HEK293 (cell line): ENCODE measurements at regions not wholly inside any gene's neighbourhood (a gene's known extent, or its start where the extent isn't known, plus 50 kb on each side); places are given as distances from the start of the nearest gene placed in this dataset.

Experiments
- BCL6B ChIP-seq: fragments of 450-650 bp; formaldehyde crosslinking; IDR thresholded peaks from 2 replicates; pipeline ENCODE4 v1.5.1; 2017; ENCODE audit warnings: missing biosample characterization, missing genetic modification characterization
- GLI4 ChIP-seq: fragments of 450-650 bp; formaldehyde crosslinking; IDR thresholded peaks from 2 replicates; pipeline ENCODE4 v1.5.1; 2016; ENCODE audit warnings: missing biosample characterization, missing genetic modification characterization
- GLIS2 ChIP-seq: fragments of 450-650 bp; formaldehyde crosslinking; IDR thresholded peaks from 2 replicates; pipeline ENCODE4 v1.5.1; 2016; ENCODE audit warnings: missing biosample characterization, missing genetic modification characterization
- KLF1 ChIP-seq: fragments of 450-650 bp; formaldehyde crosslinking; IDR thresholded peaks from 2 replicates; pipeline ENCODE4 v1.5.1; 2016; ENCODE audit warnings: missing biosample characterization, missing genetic modification characterization
- KLF16 ChIP-seq: fragments of 450-650 bp; formaldehyde crosslinking; IDR thresholded peaks from 2 replicates; pipeline ENCODE4 v1.5.1; 2017; ENCODE audit warnings: missing biosample characterization, missing genetic modification characterization
- PRDM10 ChIP-seq: fragments of 450-650 bp; formaldehyde crosslinking; IDR thresholded peaks from 2 replicates; pipeline ENCODE4 v1.5.1; 2016; ENCODE audit warnings: missing biosample characterization, missing genetic modification characterization
- SCRT2 ChIP-seq: fragments of 450-650 bp; formaldehyde crosslinking; IDR thresholded peaks from 2 replicates; pipeline ENCODE4 v1.5.1; 2016; ENCODE audit warnings: missing biosample characterization, missing genetic modification characterization
- TSHZ1 ChIP-seq: fragments of 450-650 bp; formaldehyde crosslinking; IDR thresholded peaks from 2 replicates; pipeline ENCODE4 v1.5.1; 2016; ENCODE audit warnings: missing biosample characterization, missing genetic modification characterization, borderline replicate concordance
- ZBTB11 ChIP-seq: fragments of 450-650 bp; formaldehyde crosslinking; conservative IDR thresholded peaks from 2 replicates; pipeline ENCODE4 v1.5.1; 2016; ENCODE audit warnings: low read depth, missing biosample characterization, missing genetic modification characterization
- ZBTB17 ChIP-seq: fragments of 450-650 bp; formaldehyde crosslinking; IDR thresholded peaks from 2 replicates; pipeline ENCODE4 v1.5.1; 2016; ENCODE audit warnings: missing biosample characterization, missing genetic modification characterization
- ZEB2 ChIP-seq: fragments of 450-650 bp; formaldehyde crosslinking; IDR thresholded peaks from 2 replicates; pipeline ENCODE4 v1.5.1; 2016; ENCODE audit warnings: missing biosample characterization, missing genetic modification characterization
- ZFP69B ChIP-seq: fragments of 450-650 bp; formaldehyde crosslinking; IDR thresholded peaks from 2 replicates; pipeline ENCODE4 v1.5.1; 2016; ENCODE audit warnings: missing biosample characterization, missing genetic modification characterization
- ZNF112 ChIP-seq: fragments of 450-650 bp; formaldehyde crosslinking; IDR thresholded peaks from 2 replicates; pipeline ENCODE4 v1.5.0; 2017; ENCODE audit warnings: missing biosample characterization, missing genetic modification characterization
- ZNF114 ChIP-seq: fragments of 450-650 bp; formaldehyde crosslinking; IDR thresholded peaks from 2 replicates; pipeline ENCODE4 v1.5.0; 2017; ENCODE audit warnings: missing biosample characterization, missing genetic modification characterization
- ZNF174 ChIP-seq: fragments of 450-650 bp; formaldehyde crosslinking; IDR thresholded peaks from 2 replicates; pipeline ENCODE4 v1.5.0; 2017; ENCODE audit warnings: missing biosample characterization, mild to moderate bottlenecking, missing genetic modification characterization
- ZNF184 ChIP-seq: fragments of 450-650 bp; IDR thresholded peaks from 2 replicates; pipeline ENCODE4 v1.5.1; 2018; ENCODE audit warnings: missing biosample characterization, mild to moderate bottlenecking, missing genetic modification characterization
- ZNF214 ChIP-seq: fragments of 450-650 bp; formaldehyde crosslinking; IDR thresholded peaks from 2 replicates; pipeline ENCODE4 v1.5.1; 2017; ENCODE audit warnings: missing biosample characterization, mild to moderate bottlenecking, missing genetic modification characterization, borderline replicate concordance
- ZNF302 ChIP-seq: fragments of 450-650 bp; formaldehyde crosslinking; IDR thresholded peaks from 2 replicates; pipeline ENCODE4 v1.5.1; 2016; ENCODE audit warnings: missing biosample characterization, missing genetic modification characterization, low read depth
- ZNF398 ChIP-seq: fragments of 450-650 bp; formaldehyde crosslinking; IDR thresholded peaks from 2 replicates; pipeline ENCODE4 v1.5.1; 2017; ENCODE audit warnings: missing biosample characterization, missing genetic modification characterization
- ZNF514 ChIP-seq: fragments of 450-650 bp; formaldehyde crosslinking; IDR thresholded peaks from 2 replicates; pipeline ENCODE4 v1.5.1; 2016; ENCODE audit warnings: missing biosample characterization, missing genetic modification characterization
- ZNF658 ChIP-seq: fragments of 450-650 bp; formaldehyde crosslinking; IDR thresholded peaks from 2 replicates; pipeline ENCODE4; 2016; ENCODE audit warnings: missing biosample characterization, missing genetic modification characterization
- ZNF747 ChIP-seq: fragments of 450-650 bp; formaldehyde crosslinking; IDR thresholded peaks from 2 replicates; pipeline ENCODE4 v1.5.1; 2016; ENCODE audit warnings: missing biosample characterization, missing genetic modification characterization
- ZNF776 ChIP-seq: fragments of 450-650 bp; formaldehyde crosslinking; IDR thresholded peaks from 2 replicates; pipeline ENCODE4 v1.5.0; 2017; ENCODE audit warnings: missing biosample characterization, missing genetic modification characterization, borderline replicate concordance
- ZNF837 ChIP-seq: fragments of 450-650 bp; formaldehyde crosslinking; IDR thresholded peaks from 2 replicates; pipeline ENCODE4 v1.5.1; 2016; ENCODE audit warnings: missing biosample characterization, missing genetic modification characterization

GRCh38 chr1:76759950-76760349 lies 107.3 kb upstream of the ST6GALNAC5 start (continued):
- no peak for TF ChIP-seq ZBTB11 (tag by site-specific recombination)
- 0 out of 2 replicates have a peak, but pooled peaks have one; percentile 17 for TF ChIP-seq ZNF174
- TF ChIP-seq PRDM10, result peak; percentile 37; the same call in 1 of the 2 replicates
- TF ChIP-seq ZNF658 (tag by site-specific recombination), result no peak
- peak; percentile 92 for TF ChIP-seq ZEB2
- no peak for TF ChIP-seq KLF1 (tag by site-specific recombination)
- TF ChIP-seq ZNF112 (tag by site-specific recombination), result peak; percentile 69; the same call in 1 of the 2 replicates
- peak; percentile 72 for TF ChIP-seq SCRT2 (tag by site-specific recombination)
- 0 out of 2 replicates have a peak, but pooled peaks have one; percentile 61 for TF ChIP-seq ZNF302 (tag by site-specific recombination)
- TF ChIP-seq GLIS2 (tag by site-specific recombination), result no peak
- peak; percentile 73 for TF ChIP-seq ZNF398
- TF ChIP-seq TSHZ1 (tag by site-specific recombination), result peak; percentile 10; the same call in 1 of the 2 replicates
- TF ChIP-seq ZNF184 (tag by site-specific recombination), result peak; percentile 89; the same call in 1 of the 2 replicates
- TF ChIP-seq ZNF776 (tag by site-specific recombination), result no peak; the same call in 1 of the 2 replicates
- no peak for TF ChIP-seq ZNF747 (tag by site-specific recombination)
- TF ChIP-seq KLF16, result peak; percentile 55; the same call in 1 of the 2 replicates
- TF ChIP-seq ZNF837 (tag by site-specific recombination), result no peak
- TF ChIP-seq ZNF514 (tag by site-specific recombination), result no peak
- TF ChIP-seq ZNF114 (tag by site-specific recombination), result no peak
- TF ChIP-seq GLI4 (tag by site-specific recombination), result no peak
- TF ChIP-seq ZNF214 (tag by site-specific recombination), result no peak
- TF ChIP-seq BCL6B (tag by site-specific recombination), result peak; percentile 36; the same call in 1 of the 2 replicates
- TF ChIP-seq ZFP69B (tag by site-specific recombination), result peak; percentile 72; the same call in 1 of the 2 replicates
- TF ChIP-seq ZBTB17, result peak; percentile 39; the same call in 1 of the 2 replicates
